HEK293T (cell line): ENCODE measurements at regions not wholly inside any gene's neighbourhood (a gene's known extent, or its start where the extent isn't known, plus 50 kb on each side); places are given as distances from the start of the nearest gene placed in this dataset.

Source experiments
- CTCF ChIA-PET: fragments of 350-600 bp; formaldehyde crosslinking; extraction: SDS; loops from one replicate; lab custom pipeline; 2021; ENCODE audit warnings: antibody characterized with exemption, inconsistent platforms; lab: Yijun Ruan, JAX
- POLR2A ChIA-PET: fragments of 350-600 bp; formaldehyde crosslinking; extraction: SDS; loops from one replicate; lab custom pipeline; 2020; ENCODE audit warnings: antibody characterized with exemption, inconsistent platforms; lab: Yijun Ruan, JAX
- DNase-seq: peaks from one replicate; pipeline ENCODE4 v3.0.0; 2012; ENCODE audit warnings: mixed read lengths; ENCODE audit errors: extremely low spot score
- ARNT ChIP-seq: fragments of 450-650 bp; IDR thresholded peaks from 2 replicates; pipeline ENCODE4 v1.6.1; 2017; ENCODE audit warnings: mild to moderate bottlenecking
- BHLHE40 ChIP-seq: fragments of 450-650 bp; IDR thresholded peaks from 2 replicates; pipeline ENCODE4 v1.6.1; 2016; ENCODE audit warnings: mild to moderate bottlenecking, moderate library complexity, borderline replicate concordance
- CTBP1 ChIP-seq: fragments of 450-650 bp; IDR thresholded peaks from 2 replicates; pipeline ENCODE4 v1.6.1; 2016; ENCODE audit warnings: borderline replicate concordance
- ELF4 ChIP-seq: fragments of 450-650 bp; IDR thresholded peaks from 2 replicates; pipeline ENCODE4 v1.6.1; 2017; ENCODE audit warnings: antibody characterized with exemption
- FOXA1 ChIP-seq: fragments of 450-650 bp; IDR thresholded peaks from 2 replicates; pipeline ENCODE4 v1.6.1; 2016; ENCODE audit warnings: mild to moderate bottlenecking
- FOXK2 ChIP-seq: fragments of 450-650 bp; IDR thresholded peaks from 2 replicates; pipeline ENCODE4 v1.6.1; 2016; ENCODE audit warnings: mild to moderate bottlenecking
- FOXM1 ChIP-seq: fragments of 450-650 bp; IDR thresholded peaks from 2 replicates; pipeline ENCODE4 v1.6.1; 2017; ENCODE audit warnings: mild to moderate bottlenecking, borderline replicate concordance
- HDGF ChIP-seq: fragments of 450-650 bp; IDR thresholded peaks from 2 replicates; pipeline ENCODE4 v1.6.1; 2017; ENCODE audit warnings: antibody characterized with exemption, borderline replicate concordance
- L3MBTL2 ChIP-seq: fragments of 450-650 bp; conservative IDR thresholded peaks from 2 replicates; pipeline ENCODE4 v1.6.1; 2016; ENCODE audit warnings: mild to moderate bottlenecking
- LEF1 ChIP-seq: fragments of 450-650 bp; IDR thresholded peaks from 2 replicates; pipeline ENCODE4 v1.6.1; 2017; ENCODE audit warnings: mild to moderate bottlenecking, borderline replicate concordance
- NFRKB ChIP-seq: fragments of 450-650 bp; IDR thresholded peaks from 2 replicates; pipeline ENCODE4 v1.6.1; 2016; ENCODE audit warnings: mild to moderate bottlenecking, moderate library complexity
- PKNOX1 ChIP-seq: fragments of 450-650 bp; IDR thresholded peaks from 2 replicates; pipeline ENCODE4 v1.6.1; 2016
- SP1 ChIP-seq: fragments of 450-650 bp; IDR thresholded peaks from 2 replicates; pipeline ENCODE4 v1.6.1; 2017
- SUZ12 ChIP-seq: fragments of 450-650 bp; IDR thresholded peaks from 2 replicates; pipeline ENCODE4 v1.6.1; 2016; ENCODE audit warnings: mild to moderate bottlenecking
- TARDBP ChIP-seq: fragments of 450-650 bp; IDR thresholded peaks from 2 replicates; pipeline ENCODE4 v1.6.1; 2016
- ZNF384 ChIP-seq: fragments of 450-650 bp; IDR thresholded peaks from 2 replicates; pipeline ENCODE4 v1.6.1; 2016

DNA sequence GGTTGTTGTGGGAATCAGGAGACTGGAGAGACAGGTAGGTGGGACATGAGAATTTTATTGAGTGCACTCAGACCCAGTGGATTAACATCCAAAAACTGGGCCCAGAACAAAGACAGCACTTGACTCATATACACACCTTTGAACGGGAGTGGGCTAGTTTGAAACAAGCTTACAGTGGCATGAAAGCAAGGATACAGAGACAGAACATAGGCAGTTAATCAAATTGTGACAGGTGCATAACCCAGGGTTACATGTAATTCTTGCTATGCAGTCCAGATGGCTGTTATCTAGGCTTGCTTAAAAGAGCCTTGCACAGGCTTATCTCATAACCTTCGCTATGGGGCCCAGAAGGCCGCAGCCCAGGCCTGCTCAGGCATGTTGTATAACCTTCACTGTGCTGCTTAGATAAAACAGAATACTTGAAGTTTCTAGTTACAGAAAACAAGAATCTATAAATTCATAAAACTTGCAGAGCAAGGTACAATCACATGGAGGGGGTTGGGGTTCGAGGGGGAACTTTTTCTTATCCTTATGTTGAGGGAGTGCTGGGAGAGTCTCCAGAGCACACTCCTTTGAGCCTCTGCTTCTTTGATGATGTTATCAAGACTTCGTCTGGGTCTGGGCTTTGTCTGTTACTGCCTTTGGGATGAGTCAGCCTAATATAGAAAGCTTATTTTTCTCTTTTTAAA lies 81.7 kb downstream of the TNFAIP2 start:
- CTCF ChIA-PET, result interaction anchor here (1.9 kb wide), 1 partner anchor 100 kb away, joined by 6 read pairs; no protein-coding TSS in a partner anchor
- POLR2A ChIA-PET, result no interaction called here
- TF ChIP-seq LEF1 (no peak), ELF4 (no peak), BHLHE40 (no peak), CTBP1 (no peak), ZNF384 (no peak), FOXM1 (no peak), HDGF (no peak), L3MBTL2 (no peak), ARNT (no peak), FOXK2 (no peak), FOXA1 (no peak), TARDBP (no peak), NFRKB (no peak), SUZ12 (no peak), PKNOX1 (no peak)
- DNase-seq, result no peak

DNA sequence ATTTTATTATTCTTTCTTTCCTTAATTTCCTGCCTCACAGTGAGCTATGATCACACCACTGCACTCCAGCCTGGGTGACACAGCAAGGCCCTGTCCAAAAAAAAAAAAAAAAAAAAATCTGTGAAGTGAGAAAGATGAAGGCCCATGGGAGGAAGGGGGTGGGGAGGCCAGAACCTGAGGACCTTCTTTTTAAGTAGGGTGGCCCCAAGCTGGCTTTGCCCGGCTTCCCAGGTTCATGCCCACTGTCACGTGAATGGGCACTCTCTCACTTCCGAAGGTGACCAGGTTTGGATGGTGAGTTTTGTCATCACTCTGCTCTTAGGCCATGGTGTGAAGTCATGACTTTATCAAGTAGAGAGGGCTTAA lies 82.3 kb downstream of the TNFAIP2 start:
- no peak for DNase-seq
- ChIA-PET CTCF (interaction anchor here (1.9 kb wide), 1 partner anchor 101 kb away, joined by 6 read pairs; no protein-coding TSS in a partner anchor), POLR2A (no interaction called here)
- TF ChIP-seq PKNOX1 (no peak), HDGF (no peak), ELF4 (no peak), ZNF384 (no peak)

GRCh38 chr14:103206023-103206481 lies 82.8 kb downstream of the TNFAIP2 start:
- CTCF ChIA-PET, result no interaction called here
- no peak for TF ChIP-seq CTBP1
- TF ChIP-seq LEF1, result no peak
- no peak for TF ChIP-seq ELF4
- no peak for TF ChIP-seq SP1
- no peak for TF ChIP-seq FOXK2
- no peak for TF ChIP-seq L3MBTL2
- no peak for TF ChIP-seq NFRKB
- TF ChIP-seq FOXM1, result no peak
- TF ChIP-seq PKNOX1, result no peak
- DNase-seq, result no peak
- POLR2A ChIA-PET, result no interaction called here

- ChIA-PET POLR2A (no interaction called here), CTCF (no interaction called here)
- TF ChIP-seq TARDBP, result no peak
- TF ChIP-seq FOXK2, result no peak
- TF ChIP-seq BHLHE40, result no peak
- TF ChIP-seq ARNT, result no peak
- TF ChIP-seq FOXM1, result no peak
- no peak for TF ChIP-seq PKNOX1
- TF ChIP-seq SUZ12, result no peak
- TF ChIP-seq SP1, result no peak
- TF ChIP-seq LEF1, result no peak
- TF ChIP-seq CTBP1, result no peak
- TF ChIP-seq NFRKB, result no peak
- no peak for TF ChIP-seq FOXA1
- TF ChIP-seq ZNF384, result no peak
- no peak for TF ChIP-seq HDGF
- no peak for TF ChIP-seq L3MBTL2
- TF ChIP-seq ELF4, result no peak
- no peak for DNase-seq
Measured at GRCh38 chr14:103206836-103207387, 83.7 kb downstream of the TNFAIP2 start.

DNA sequence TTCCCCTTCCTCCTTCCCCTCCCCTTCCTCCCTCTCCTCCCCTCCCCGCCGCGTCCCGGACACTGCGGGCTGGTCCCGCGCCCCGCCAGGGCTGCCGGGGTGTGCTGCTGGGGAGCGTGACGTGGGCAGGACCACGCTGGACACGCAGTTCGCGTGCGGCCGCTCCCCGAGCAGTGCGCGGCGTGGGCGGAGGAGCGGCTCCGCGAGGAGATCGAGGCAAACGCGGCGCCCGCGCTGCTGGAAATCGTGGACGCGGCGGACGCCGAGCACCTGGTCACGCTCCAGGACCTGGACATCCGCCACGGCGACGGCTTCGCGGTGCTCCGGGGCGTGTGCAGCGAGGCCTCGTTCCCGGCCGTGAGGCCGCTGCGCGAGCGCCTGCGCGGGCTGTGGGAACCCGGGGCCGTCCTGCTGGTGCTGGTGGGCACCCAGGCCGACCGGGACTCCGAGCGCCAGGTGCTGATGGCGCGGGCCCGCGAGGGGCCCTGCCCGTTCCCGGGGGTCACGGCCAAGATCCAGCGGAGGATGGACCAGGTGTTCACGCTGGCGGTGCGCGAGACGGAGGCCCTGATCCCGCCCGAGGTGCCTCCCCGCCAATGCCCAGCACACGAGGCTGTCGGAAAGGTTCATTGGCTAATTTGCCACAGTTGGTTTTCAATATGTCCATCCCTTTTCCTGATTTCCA lies 84.3 kb downstream of the TNFAIP2 start:
- CTCF ChIA-PET, result no interaction called here
- TF ChIP-seq FOXK2 (no peak), FOXM1 (no peak)
- DNase-seq, result no peak
- POLR2A ChIA-PET, result no interaction called here

DNA sequence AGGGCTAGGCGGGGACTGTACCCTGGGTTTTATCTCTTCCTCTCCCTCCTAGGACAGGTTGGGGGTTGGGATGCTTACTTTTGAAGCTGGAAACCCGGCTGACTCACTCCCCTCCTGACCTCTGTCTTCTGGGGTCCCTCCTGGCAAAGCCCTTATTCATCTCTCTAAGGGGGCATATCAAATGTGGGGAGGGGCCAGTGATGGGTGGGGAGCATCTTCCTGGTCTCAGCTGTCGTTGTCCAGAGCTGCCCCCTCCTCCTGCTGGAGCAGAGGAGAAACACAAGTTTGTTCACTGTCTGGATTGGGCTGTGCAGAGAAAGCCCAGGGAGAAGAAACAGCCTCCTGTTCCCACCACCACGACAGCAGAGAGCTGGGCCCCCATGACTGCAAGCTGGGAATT lies 85.8 kb downstream of the TNFAIP2 start:
- no peak for TF ChIP-seq FOXM1
- no peak for DNase-seq
- ChIA-PET POLR2A (no interaction called here), CTCF (no interaction called here)
